Head of caudate nucleus (tissue), 42 donors: ENCODE measurements at regions not wholly inside any gene's neighbourhood (a gene's known extent, or its start where the extent isn't known, plus 50 kb on each side); places are given as distances from the start of the nearest gene placed in this dataset.
"Not testable (repeated sequence)": the region's sequence is repeated elsewhere in the genome, so short reads cannot be mapped to it uniquely, and the experiment has no call there.

ENCODE experiments used
- DNase-seq, 42 donors: peaks; one replicate each; pipeline versions ENCODE4 v3.0.0 to v3.0.0-alpha.2; 2020 to 2021; ENCODE audit warnings: mixed read lengths in 7 of 42
- intact Hi-C: fragments of 100-400 bp; cut with DNase I; formaldehyde crosslinking; loops from one replicate; pipeline ENCODE4 v1.15.0; 2022

DNA sequence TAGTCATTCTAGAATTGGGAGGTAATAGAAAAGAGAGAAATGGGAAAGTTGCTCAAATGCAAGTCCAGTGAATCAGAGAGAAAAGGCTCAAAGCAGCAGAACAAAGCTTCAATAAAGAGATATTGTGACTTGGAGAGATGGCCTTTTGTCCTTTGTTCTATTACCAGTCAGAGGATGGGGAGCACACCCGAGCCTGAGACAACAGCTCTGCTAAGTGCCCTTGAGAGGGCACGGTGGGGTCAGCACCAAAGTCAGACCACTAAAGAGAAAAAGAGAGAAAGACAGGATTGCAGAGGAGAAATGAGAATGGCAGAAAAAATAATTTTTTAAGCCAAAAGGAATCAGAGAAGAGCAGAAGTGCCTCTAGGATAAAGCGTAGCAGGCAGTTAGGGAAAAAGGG lies 553.1 kb downstream of the TTLL7 start:
- peak in 38 of 42 donors; percentile 15 to 66 (median 44) for DNase-seq
- intact Hi-C loops, result not testable (repeated sequence)

DNA sequence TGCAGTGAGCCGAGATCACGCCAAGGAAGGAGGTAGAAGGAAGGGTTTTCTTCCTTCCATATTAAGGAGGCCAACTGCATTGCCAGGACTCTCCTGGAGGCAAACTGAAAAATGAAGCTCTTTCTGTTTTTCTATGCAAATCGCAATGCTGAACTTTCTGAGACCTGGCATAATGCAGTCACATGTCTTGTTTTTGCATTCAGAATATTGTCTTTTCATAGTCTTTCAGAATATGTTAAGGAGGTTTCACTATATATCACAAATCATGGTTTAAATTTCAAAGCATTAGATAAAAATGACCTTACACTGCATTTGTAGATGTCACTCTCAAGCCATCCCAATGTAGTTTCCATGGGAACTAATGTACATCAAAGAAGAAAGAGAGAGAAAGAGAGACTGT lies 556.5 kb downstream of the TTLL7 start:
- DNase-seq, intact Hi-C loops: not testable (repeated sequence)

DNA sequence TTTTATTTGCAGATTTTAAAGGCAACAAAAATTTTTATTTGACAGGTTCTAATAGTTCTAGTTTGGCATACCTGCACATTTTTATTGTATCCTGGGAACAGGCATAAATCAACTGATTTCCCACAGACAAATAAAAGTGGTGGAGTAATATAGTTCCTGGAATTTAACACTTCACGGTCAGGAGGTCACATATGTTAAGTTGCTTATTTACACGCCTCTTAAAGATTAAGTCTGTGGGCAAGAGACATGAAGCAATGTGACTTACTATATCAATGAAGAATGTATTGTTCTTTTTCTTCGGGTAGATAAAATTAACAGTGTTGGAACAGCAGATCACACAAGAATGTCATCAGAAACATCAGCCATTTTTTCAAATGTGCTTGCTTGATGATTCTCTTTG lies 558.3 kb downstream of the TTLL7 start:
- DNase-seq, intact Hi-C loops: not testable (repeated sequence)

DNA sequence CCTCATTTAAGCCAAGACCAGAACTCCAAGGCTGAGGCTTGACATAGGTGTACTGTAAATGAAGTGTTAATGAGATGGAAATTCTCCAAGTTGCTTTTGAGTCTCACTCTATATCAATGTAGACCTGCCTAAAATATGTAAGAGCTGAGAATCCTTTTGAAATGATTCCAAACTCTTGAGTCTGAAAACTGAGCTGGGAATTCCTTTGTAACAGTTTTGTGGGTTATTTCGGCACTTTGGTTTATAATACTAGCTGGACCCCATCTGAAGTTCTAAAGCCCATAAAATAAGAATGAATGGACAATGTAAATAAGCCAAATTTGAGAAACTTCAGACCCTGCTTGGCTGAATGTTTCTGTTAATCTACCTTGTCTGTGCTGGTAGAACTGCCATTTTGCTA lies 558.9 kb downstream of the TTLL7 start:
- DNase-seq, intact Hi-C loops: not testable (repeated sequence)

DNA sequence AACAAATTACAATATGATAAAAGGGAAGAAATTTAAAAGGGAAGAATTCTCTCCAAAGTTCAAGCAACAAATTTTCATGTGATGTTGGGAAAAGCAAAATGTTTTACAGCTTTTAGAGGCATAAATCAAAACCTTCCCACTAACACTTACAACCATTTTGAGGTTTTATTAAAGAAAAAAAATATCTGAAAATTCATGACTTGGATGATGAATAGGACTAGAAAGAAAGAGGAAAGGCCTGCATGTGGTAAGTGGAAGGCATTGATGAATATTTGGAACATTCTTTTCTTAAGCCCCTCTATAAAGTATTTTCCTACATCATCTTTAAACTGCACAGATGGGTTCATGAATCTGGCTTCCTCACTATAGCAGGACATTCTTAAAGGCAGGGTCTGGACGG lies 560.6 kb downstream of the TTLL7 start:
- intact Hi-C loops, DNase-seq: not testable (repeated sequence)

DNA sequence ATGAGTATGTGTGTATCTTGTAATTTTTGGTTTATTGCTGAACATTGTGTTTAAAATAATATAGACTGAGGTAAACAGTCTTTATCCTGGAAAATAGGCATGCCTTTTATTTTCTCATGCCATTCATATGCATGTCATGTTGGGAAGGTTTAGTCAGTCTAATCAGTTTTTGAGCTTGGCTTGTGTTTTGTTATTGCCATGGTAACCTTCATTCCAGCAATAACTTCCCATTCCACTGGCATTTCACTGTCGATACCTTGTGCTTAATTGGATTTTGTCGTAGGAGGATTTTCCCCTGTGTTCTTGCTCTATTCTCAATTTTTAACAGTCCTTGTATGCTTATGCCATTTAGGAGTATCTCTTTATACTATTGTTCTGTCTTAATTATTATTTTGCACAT lies 563.6 kb downstream of the TTLL7 start:
- intact Hi-C loops, DNase-seq: not testable (repeated sequence)

DNA sequence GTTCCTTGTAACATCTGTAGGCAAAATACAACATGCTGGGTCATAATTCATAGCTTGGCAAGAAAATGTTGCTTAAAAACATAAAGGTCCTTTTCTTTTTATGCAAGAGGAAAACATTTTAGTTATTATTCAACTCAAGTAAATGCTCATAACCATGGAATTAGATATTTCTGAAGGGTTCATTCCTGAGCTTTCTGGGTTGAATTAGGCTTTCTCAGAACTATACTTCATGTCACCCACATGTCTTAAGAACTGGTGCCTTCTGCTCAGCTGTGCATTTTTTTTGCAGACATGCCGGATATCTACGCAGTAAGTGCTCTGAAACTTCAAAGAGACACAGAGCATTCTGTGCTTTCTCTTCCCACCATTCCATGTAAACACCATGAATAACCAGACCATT lies 571.4 kb downstream of the TTLL7 start:
- DNase-seq, intact Hi-C loops: not testable (repeated sequence)

DNA sequence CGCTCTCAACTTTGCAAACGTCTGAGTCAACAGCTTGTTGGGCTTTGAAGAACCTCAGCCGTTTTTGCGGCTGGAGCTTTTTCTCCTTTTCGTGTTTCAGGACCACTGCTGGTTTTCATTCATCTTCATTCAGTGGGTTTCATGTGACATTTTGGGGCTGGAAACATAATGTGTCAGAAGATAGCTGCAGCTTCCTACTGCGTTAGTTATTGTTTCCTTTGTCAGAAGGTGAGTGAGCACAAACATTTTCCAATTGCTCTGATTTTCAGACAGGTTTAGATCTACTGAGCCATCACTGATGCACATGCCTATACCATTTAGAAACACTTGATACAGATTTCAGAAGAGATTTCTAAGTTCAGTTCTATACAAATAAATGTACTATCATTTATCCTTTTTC lies 575.5 kb downstream of the TTLL7 start:
- DNase-seq, intact Hi-C loops: not testable (repeated sequence)

DNA sequence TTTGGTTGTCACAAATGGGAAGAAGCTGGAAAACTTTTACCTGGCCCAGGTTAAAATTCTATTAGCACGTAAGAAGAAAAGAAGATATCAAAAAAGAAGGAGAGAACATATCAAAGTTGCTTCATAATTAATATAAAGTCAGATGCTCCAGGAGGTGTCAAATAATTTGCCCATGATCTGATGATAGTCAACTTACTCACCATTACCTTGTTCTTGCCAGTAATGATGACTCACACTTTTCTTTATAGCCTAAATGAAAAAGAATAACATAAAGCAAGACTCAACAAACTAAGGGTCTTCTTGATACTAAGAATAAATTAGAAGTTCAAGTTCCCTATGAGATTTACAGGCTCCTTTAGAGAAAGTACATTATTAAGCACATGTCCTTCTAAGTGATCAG lies 580.4 kb downstream of the TTLL7 start:
- intact Hi-C loops, result no loop called here

DNA sequence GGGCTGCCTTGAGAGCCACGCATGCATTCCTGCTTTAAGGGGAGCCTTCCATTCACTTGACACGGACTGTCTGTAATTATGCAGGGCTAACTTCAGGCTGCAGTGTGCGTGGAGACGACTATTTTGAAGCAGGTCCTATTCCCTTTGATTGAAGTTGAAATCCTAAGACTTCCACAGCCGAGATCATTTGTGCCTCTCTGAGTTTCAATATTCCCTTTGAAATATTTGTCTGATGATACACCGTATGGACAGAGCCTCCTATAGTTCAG lies 585.2 kb downstream of the TTLL7 start:
- intact Hi-C loops, DNase-seq: not testable (repeated sequence)

More for the DNA sequence above, 580.4 kb downstream of the TTLL7 start:
- no peak for DNase-seq

DNA sequence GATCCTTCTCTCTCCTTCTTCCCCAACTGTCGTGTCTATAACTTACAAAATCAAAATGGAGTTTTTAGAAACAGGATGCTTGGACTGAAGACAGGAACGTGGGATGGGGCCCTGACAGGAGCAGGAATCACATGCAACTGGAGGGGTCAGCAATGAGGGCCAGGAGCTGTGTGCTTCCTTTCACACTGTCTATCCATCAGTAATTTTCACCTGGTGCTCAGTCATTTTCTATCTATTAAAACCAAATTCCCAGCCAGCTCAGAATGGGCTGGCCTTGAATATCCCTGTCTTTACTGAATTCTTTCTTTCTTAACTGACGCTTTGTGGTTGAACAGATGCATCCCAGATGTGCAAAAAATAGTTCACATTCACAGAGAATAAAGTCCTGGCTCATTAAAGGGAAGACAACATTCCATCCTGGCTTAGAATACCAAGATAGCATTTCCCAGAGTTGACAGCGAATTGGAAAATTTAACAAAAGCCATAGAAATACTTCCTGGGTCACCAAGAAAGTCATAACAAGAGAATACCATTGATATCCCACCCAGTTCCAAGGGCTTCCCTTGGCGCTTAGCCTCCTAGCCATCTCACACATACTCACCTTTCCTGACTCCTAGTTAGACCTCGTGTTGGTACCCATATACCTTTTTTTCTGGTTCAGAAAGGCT lies 588.1 kb downstream of the TTLL7 start:
- intact Hi-C loops, DNase-seq: not testable (repeated sequence)

DNA sequence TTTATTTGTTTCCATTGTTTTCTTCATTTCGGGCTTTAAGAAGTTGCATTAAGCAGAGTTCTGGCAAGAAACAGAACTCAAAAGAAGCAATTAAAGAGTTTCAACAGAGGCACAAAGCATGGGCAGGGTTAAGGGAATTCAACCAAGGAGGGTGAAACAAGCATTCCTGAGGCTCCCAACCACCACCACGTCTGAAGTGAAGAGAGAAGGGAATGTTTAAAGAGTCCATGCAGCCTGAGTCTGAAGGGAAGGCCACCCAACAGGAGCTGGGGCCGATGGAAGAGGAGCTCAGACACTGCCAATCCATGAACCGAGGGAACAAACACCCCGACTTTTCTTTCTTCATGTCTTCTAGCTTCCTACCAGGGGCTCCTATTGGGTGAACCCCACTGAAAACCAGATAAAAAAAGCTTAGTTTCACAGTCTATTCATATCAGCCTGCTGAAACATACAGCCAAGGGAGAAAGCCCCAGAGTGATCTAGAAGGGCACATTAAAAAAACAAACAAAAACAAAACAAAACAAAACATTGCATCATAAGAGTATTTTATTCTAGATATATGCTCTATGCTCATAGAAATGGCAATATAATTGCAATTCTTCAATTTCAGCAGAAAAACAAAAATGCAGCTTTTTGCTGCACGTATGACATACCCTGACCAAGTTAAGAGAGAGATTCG lies 592.1 kb downstream of the TTLL7 start:
- DNase-seq, intact Hi-C loops: not testable (repeated sequence)

DNA sequence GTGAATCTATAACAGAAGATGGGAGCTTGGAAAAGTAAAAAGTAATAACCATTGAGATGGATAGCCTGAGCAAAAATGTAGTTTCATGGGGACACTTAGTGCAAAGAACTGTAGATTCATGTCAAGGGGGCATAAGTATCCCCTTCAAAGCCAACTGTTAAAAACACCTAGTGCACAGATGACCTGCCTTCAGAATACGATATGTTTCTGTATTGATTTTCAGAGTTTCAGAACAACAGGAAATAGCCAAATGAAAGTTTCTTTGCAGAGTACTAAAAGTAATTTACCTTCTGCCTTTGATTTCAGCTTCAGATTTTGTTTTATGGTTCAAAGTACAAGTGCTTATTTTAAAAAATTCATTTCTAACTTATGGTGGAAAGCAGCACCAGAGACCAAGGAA lies 593.1 kb downstream of the TTLL7 start:
- intact Hi-C loops, DNase-seq: not testable (repeated sequence)

DNA sequence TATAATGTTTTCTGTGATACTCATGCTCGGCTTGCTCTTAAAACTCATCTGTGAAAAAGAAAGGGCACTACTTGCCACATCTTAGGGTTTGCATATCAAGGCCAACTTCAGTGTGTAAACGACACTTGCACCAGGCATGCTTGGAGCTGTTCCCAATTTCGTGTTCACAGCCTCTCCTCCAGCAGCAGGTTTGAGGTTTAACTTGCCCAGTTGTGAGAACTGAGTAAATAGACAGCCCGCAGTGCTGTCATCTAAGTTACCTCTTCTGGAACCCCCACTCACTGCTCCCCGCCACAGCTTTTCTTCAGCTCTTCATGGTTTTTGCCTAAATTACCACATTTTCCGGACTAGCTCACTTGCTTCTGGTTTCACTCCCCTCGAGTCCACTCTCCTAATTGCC lies 595.4 kb downstream of the TTLL7 start:
- intact Hi-C loops, DNase-seq: not testable (repeated sequence)

DNA sequence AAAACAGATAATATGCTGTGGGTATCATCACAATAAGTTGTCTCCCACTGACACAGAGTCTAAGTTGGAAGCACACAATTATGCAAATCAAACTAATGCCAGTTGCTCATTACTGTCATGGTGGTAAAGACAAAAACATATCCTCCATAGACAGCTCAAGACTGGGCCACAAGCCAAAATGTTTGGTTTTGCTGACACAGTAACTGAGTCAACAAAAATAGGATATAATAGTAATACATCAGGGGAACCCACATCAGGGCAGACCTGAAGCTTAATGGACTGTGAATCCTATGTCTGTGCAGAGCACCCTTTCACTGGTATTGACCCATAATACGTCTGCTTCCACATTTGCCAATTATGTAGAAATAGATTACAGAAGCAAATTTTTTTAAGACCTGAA lies 597.8 kb downstream of the TTLL7 start:
- DNase-seq, intact Hi-C loops: not testable (repeated sequence)

DNA sequence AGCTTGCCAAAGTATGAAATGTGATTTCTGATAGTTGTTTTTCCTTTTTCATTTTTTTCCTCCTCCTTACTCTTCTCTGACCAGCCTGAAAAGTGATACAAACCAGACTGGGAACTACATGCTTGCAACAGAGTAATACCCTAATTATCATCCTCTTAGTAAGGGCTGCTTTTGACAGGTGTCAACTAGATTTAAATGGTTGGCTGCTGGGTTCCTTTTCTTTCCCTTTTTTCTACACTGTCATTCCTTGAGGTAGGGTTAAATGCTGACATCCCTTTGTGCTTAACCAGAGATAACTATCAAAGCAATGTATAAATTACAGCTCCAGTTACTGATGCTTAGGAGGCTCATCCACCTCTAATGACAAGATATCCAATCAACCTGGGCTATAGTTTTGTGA lies 598.8 kb downstream of the TTLL7 start:
- DNase-seq, intact Hi-C loops: not testable (repeated sequence)

DNA sequence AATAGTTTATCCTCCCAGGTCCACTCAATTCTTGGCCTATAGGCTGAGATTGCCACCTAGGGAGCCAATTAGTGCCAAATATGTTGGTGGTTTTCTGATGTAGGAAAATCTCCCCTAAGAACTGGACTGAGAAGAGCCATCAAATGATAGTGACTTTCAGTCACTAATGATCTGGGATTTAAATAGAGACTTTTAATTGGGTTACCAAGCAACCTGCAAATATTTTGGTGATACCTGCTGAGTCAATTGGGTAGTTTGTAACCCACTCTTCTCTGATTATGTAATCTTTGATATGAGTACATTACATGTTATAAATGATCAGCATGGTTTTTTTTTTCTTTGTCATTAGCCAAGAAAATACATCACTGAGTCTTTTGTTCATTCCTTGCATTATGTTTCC lies 600.8 kb downstream of the TTLL7 start:
- DNase-seq, intact Hi-C loops: not testable (repeated sequence)

DNA sequence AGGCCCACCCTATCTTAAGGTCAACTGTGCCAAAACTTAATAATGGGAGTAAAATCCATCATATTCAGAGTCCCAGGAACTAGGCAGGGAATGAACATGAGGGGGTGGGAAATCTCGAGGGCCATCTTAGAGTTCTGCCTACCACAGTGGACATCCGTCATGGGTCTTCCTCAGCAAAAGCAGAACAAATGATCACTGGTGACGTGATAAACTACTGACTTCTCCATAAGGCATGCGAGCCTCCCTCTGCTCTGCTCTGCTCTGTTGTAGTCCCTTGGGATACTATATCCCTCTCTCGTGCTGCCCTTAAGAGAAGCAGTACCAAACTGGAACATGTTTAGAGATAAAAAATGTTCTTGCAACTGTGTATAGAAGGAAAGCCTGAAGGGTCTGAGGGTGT lies 603.8 kb downstream of the TTLL7 start:
- intact Hi-C loops, DNase-seq: not testable (repeated sequence)

DNA sequence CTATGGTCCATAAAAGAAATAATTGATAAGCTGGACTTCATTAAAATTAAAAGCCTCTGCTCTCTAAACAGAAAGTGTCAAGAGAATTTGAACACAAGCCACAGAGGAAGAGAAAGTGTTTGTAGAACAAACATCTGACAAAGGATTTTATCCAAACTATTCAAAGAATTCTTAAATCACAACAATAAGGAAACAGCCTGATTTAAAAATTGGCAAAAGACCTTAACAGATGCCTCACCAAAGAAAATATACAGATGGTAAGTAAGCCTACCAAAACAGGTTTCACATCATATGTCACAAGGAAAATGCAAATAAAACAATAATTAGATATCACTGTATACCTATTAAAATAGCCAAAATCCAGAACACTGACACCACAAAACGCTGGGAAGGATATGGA lies 612.0 kb downstream of the TTLL7 start:
- intact Hi-C loops, DNase-seq: not testable (repeated sequence)

DNA sequence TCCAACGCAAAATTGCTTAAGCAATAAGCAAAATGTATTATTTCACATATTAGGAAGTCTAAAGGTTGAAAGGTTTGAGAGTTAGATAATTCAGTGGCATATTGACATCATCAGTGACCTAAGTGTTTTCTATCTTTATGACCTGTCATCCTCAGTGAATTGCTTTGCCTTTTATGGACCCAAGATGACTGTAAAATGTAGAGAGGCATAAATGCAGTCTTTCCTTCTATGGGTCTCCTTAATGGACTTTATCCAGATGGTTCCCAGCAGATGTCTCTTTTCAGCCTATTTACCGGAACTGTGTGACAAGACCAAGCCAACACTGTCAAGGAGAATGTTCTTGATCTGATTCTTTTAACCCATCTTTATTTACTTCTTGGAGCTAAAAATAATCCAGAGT lies 615.8 kb downstream of the TTLL7 start:
- intact Hi-C loops, DNase-seq: not testable (repeated sequence)

DNA sequence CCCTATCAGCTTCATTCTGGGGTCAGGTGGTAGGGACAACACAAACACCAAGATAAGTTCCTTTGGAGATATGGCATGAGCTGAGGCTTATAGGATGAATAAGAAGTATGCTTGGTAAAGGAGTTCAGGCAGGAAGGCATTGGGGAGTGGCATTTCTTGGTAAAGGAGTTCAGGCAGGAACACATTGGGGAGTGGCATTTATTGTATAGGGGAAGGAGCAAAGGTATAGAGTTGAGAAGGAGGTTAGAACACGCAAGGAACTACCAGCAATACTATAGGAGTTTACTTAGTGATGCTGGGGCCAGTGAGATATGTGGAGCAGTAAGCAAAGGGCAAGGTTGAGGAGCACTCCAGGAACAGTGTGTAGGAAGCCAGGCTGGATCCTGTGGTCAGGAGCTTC lies 625.9 kb downstream of the TTLL7 start:
- intact Hi-C loops, DNase-seq: not testable (repeated sequence)
